CD14-positive monocyte (primary cell): ENCODE measurements at regions not wholly inside any gene's neighbourhood (a gene's known extent, or its start where the extent isn't known, plus 50 kb on each side); places are given as distances from the start of the nearest gene placed in this dataset.

Experiments
- DNase-seq, 3 donors: peaks; one replicate each; pipeline ENCODE4 v3.0.0-alpha.2; 2011 to 2022
- H2AFZ ChIP-seq: 2 replicates; pipeline ENCODE4 v1.6.0; 2012; ENCODE audit warnings: mild to moderate bottlenecking, low read depth, low read length, inconsistent platforms; ENCODE audit not compliant: insufficient read depth, poor library complexity, severe bottlenecking
- H3K27ac ChIP-seq, 2 donors: 1 replicate in 1 of 2; 2 replicates in 1 of 2; pipeline ENCODE4 v1.5.1; 2012 to 2013; ENCODE audit warnings: low read length in 2 of 2, control low read depth in 1 of 2, inconsistent platforms in 1 of 2, low read depth in 1 of 2, mild to moderate bottlenecking in 1 of 2
- H3K27me3 ChIP-seq, 2 donors: one replicate each; pipeline versions ENCODE4 v1.6.0 to v1.6.1; 2011 to 2013; ENCODE audit warnings: low read length in 2 of 2; ENCODE audit not compliant: control insufficient read depth in 2 of 2, insufficient read depth in 2 of 2
- H3K36me3 ChIP-seq, 2 donors: replicated peaks in 1 of 2; 1 replicate in 1 of 2; 2 replicates in 1 of 2; pipeline versions ENCODE4 v1.5.1 to v1.6.1; 2012 to 2013; ENCODE audit warnings: low read length in 2 of 2, control low read depth in 1 of 2, inconsistent platforms in 1 of 2, mild to moderate bottlenecking in 1 of 2; ENCODE audit not compliant: insufficient read depth in 2 of 2, control insufficient read depth in 1 of 2
- H3K4me1 ChIP-seq, 2 donors: 1 replicate in 1 of 2; 2 replicates in 1 of 2; pipeline versions ENCODE4 v1.5.1 to v1.6.1; 2012 to 2013; ENCODE audit warnings: low read length in 2 of 2, control low read depth in 1 of 2, inconsistent platforms in 1 of 2, mild to moderate bottlenecking in 1 of 2, moderate library complexity in 1 of 2; ENCODE audit not compliant: insufficient read depth in 2 of 2, control insufficient read depth in 1 of 2
- H3K4me2 ChIP-seq: replicated peaks from 2 replicates; pipeline ENCODE3; 2012; ENCODE audit warnings: low read length, moderate library complexity, mild to moderate bottlenecking; ENCODE audit not compliant: poor library complexity, severe bottlenecking; ENCODE audit errors: extremely low read depth
- H3K4me3 ChIP-seq, 3 experiments: fragments of 200-600 bp in 1 of 3; sonication (generic) in 1 of 3; replicated peaks in 1 of 3; 1 replicate in 2 of 3; 2 replicates in 1 of 3; pipeline ENCODE4 v1.5.1; 2011 to 2013; ENCODE audit warnings: low read length in 3 of 3, mild to moderate bottlenecking in 3 of 3, control low read depth in 2 of 3, low read depth in 2 of 3, inconsistent platforms in 1 of 3, moderate library complexity in 1 of 3
- H3K79me2 ChIP-seq: 2 replicates; pipeline ENCODE4 v1.6.0; 2012; ENCODE audit warnings: mild to moderate bottlenecking, control low read depth, inconsistent platforms, low read length, moderate library complexity; ENCODE audit not compliant: insufficient read depth
- H3K9ac ChIP-seq: 2 replicates; pipeline ENCODE4 v1.6.0; 2017; ENCODE audit warnings: low read length, mild to moderate bottlenecking; ENCODE audit not compliant: insufficient read depth, poor library complexity, severe bottlenecking
- H3K9me3 ChIP-seq, 2 donors: replicated peaks in 1 of 2; 1 replicate in 1 of 2; 2 replicates in 1 of 2; pipeline versions ENCODE4 v1.5.1 to v1.6.1; 2012 to 2013; ENCODE audit warnings: low read length in 2 of 2, control low read depth in 1 of 2; ENCODE audit not compliant: control insufficient read depth in 1 of 2, insufficient read depth in 1 of 2
- H4K20me1 ChIP-seq: 2 replicates; pipeline ENCODE4 v1.6.0; 2012; ENCODE audit warnings: mild to moderate bottlenecking, low read length, control low read depth, moderate library complexity; ENCODE audit not compliant: insufficient read depth
- H3K27ac Mint-ChIP-seq, 7 donors: one replicate each; pipeline ENCODE4 v1.8.0; 2020; ENCODE audit warnings: mild to moderate bottlenecking in 7 of 7, mixed read lengths in 7 of 7, moderate library complexity in 6 of 7, inconsistent platforms in 2 of 7
- H3K27me3 Mint-ChIP-seq, 3 donors: one replicate each; pipeline ENCODE4 v1.8.0; 2021 to 2022; ENCODE audit warnings: low read depth in 3 of 3, mild to moderate bottlenecking in 3 of 3, mixed read lengths in 3 of 3, moderate library complexity in 3 of 3, inconsistent platforms in 1 of 3
- H3K36me3 Mint-ChIP-seq, 2 donors: one replicate each; pipeline ENCODE4 v1.8.0; 2020; ENCODE audit warnings: mixed read lengths in 2 of 2, inconsistent platforms in 1 of 2, mild to moderate bottlenecking in 1 of 2
- H3K4me1 Mint-ChIP-seq: one replicate; pipeline ENCODE4 v1.8.0; 2020; ENCODE audit warnings: mild to moderate bottlenecking, mixed read lengths
- H3K4me3 Mint-ChIP-seq, 2 donors: one replicate each; pipeline ENCODE4 v1.8.0; 2020; ENCODE audit warnings: mild to moderate bottlenecking in 2 of 2, mixed read lengths in 2 of 2, moderate library complexity in 1 of 2
- H3K9me3 Mint-ChIP-seq, 7 donors: one replicate each; pipeline ENCODE4 v1.8.0; 2020 to 2022; ENCODE audit warnings: mixed read lengths in 7 of 7, mild to moderate bottlenecking in 6 of 7, moderate library complexity in 6 of 7, inconsistent platforms in 2 of 7
- CTCF ChIP-seq: fragments of 200-600 bp; IDR thresholded peaks from one replicate; pipeline ENCODE4 v1.8.0; 2022; ENCODE audit warnings: antibody characterized with exemption, mild to moderate bottlenecking
- WGBS: methylation state at CpG from one replicate; pipeline ENCODE4 v1.1.5; 2013; ENCODE audit warnings: missing lambda C conversion rate; ENCODE audit not compliant: insufficient coverage; 5-methylcytosine and 5-hydroxymethylcytosine counted together
- intact Hi-C, 2 donors: fragments of 100-400 bp; cut with micrococcal nuclease; formaldehyde crosslinking; loops; one replicate each; pipeline versions ENCODE4 v1.15.0 to v1.15.1; 2023

- no peak for DNase-seq
- no peak overlapping the region for H2AFZ ChIP-seq
- H3K4me1 ChIP-seq, result peaks cover 56 to 59% of the 10 kb centered on the region in 2 donors
- no peak overlapping the region for H3K27ac ChIP-seq
- H3K79me2 ChIP-seq, result no peaks in the 10 kb centered on the region
- no peak overlapping the region for H3K4me3 ChIP-seq
- H3K4me2 ChIP-seq, result no peak overlapping the region
- H3K4me3 Mint-ChIP-seq, result no peak overlapping the region
- H3K9ac ChIP-seq, result no peak overlapping the region
- no peaks in the 10 kb centered on the region for H3K36me3 Mint-ChIP-seq
- no peaks in the 10 kb centered on the region for H4K20me1 ChIP-seq
- peaks cover 0 to 1% (median 0%) of the 10 kb centered on the region in 3 donors for H3K27me3 Mint-ChIP-seq
- no peaks in the 10 kb centered on the region for H3K27me3 ChIP-seq
- H3K9me3 Mint-ChIP-seq, result no peaks in the 10 kb centered on the region
- peaks cover 30% of the 10 kb centered on the region for H3K4me1 Mint-ChIP-seq
- H3K36me3 ChIP-seq, result no peaks in the 10 kb centered on the region
- TF ChIP-seq CTCF, result no peak
- H3K9me3 ChIP-seq, result no peaks in the 10 kb centered on the region
- intact Hi-C loops, result loop anchor here in 1 of 2 donors (10.0 kb wide), 1 partner anchor 59 kb away; the partner anchor contains the start of gene MID1IP1
- WGBS, result no CpG with 5 or more reads among the region's 1 CpG
- no peak overlapping the region for H3K27ac Mint-ChIP-seq
Measured at GRCh38 chrX:38864165-38864564, 62.9 kb downstream of the MID1IP1 start.

- peaks cover 48 to 51% of the 10 kb centered on the region in 2 donors for H3K4me1 ChIP-seq
- H3K27ac ChIP-seq, result peak overlapping the region; percentile 81 to 95
- no peak overlapping the region for H3K4me3 Mint-ChIP-seq
- H3K4me2 ChIP-seq, result peak overlapping the region; percentile 18
- H3K27me3 Mint-ChIP-seq, result peaks cover 0 to 1% (median 0%) of the 10 kb centered on the region in 3 donors
- no peaks in the 10 kb centered on the region for H3K9me3 Mint-ChIP-seq
- H3K4me3 ChIP-seq, result no peak overlapping the region
- H4K20me1 ChIP-seq, result no peaks in the 10 kb centered on the region
- no peak overlapping the region for H2AFZ ChIP-seq
- peak overlapping the region; percentile 93 to 99 (median 95) for H3K27ac Mint-ChIP-seq
- intact Hi-C loops, result loop anchor here (5.0 to 10.0 kb wide), 2 partner anchors 64 to 66 kb away; partner anchors contain the start of gene MID1IP1 (in 2 of the 2)
- H3K4me1 Mint-ChIP-seq, result peaks cover 46% of the 10 kb centered on the region
- no peaks in the 10 kb centered on the region for H3K27me3 ChIP-seq
- H3K9ac ChIP-seq, result peak overlapping the region; percentile 53
- no peaks in the 10 kb centered on the region for H3K36me3 ChIP-seq
- H3K36me3 Mint-ChIP-seq, result no peaks in the 10 kb centered on the region
- H3K9me3 ChIP-seq, result no peaks in the 10 kb centered on the region
- no peak for DNase-seq
- WGBS, result no CpG with 5 or more reads among the region's 6 CpGs
- TF ChIP-seq CTCF, result no peak
- no peaks in the 10 kb centered on the region for H3K79me2 ChIP-seq
Measured at GRCh38 chrX:38868321-38868720, 67.1 kb downstream of the MID1IP1 start.
